HG02642 (cell line): ENCODE measurements at regions not wholly inside any gene's neighbourhood (a gene's known extent, or its start where the extent isn't known, plus 50 kb on each side); places are given as distances from the start of the nearest gene placed in this dataset.

ENCODE experiments used
- ATAC-seq: cut with Tn5 transposase; IDR thresholded peaks from one replicate; pipeline ENCODE4 v1.9.1; 2021; ENCODE audit warnings: mild to moderate bottlenecking; ENCODE audit not compliant: unreplicated experiment, poor library complexity

DNA sequence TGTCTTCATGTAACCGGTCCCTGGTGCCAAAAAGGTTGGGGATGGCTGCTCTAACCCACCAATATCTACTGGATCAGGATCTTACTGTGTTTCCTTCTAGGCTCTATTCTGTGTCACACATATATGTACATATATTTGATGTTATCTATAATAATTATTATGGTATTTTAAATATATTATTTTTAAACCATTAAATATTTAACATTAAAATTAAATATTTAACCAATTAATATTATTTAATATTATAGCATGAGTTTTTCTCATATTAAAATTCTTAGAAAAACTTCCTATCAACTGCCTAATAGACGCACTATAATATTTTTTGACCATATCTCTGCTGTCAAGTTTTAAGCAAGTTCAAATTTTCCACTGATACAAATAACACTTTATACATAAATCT is 196.9 kb upstream of the PLET1 start:
- no peak for ATAC-seq

DNA sequence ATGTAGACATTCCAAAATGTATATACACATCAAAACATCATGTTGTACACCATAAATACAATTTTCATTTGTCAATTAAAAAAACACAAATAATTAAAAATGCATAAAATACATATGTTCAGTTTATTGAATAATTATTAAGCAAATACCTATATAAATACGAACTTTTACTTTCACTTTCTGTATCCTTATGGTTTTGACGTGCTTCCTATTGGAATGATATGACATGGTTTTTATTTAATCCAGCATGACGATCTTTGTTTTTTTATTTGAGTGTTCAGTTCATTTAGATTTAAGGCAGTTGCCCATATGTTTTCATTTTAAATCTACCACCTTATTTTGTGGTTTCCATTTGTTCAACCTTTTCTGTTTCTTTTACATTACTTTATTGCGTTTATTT is 198.3 kb upstream of the PLET1 start:
- ATAC-seq = no peak

DNA sequence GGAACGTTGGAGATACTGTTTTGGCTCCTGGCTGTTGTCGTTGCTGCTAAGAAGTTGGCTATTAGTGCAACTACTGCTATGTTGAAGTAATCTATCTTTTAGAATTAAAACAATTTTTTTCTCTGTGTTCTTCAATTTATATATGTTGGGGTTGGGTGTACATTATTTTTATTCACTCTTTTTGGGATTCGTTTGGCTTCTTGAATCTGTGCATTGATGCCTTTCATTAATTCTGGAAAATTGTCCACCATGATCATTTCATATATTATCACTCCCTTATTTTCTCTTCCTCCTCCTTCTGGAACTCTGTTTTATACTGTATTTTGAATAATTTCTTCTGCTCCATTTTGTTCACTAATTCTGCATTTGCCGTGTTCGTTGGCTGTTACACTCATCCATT is 199.5 kb upstream of the PLET1 start:
- no peak for ATAC-seq

DNA sequence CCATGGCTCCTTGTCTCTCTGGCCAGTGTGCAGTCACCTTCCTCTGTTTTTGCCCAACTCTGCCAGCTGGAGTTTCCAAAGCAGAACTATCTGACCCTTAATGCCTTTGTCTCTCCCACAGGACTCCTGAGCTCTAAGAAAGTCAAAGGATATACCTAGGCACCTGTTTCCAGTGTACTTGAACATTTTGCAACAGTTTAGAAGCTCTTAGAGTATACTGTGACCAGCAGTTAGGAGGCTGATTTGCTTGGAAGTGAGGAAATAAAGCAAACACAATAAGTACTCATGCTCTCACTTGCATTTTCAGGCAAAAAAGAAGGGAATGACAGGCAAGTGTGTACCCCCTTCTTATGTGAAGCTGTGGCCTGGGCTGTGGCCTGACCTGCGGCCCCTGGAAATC is 204.3 kb upstream of the PLET1 start:
- no peak for ATAC-seq

DNA sequence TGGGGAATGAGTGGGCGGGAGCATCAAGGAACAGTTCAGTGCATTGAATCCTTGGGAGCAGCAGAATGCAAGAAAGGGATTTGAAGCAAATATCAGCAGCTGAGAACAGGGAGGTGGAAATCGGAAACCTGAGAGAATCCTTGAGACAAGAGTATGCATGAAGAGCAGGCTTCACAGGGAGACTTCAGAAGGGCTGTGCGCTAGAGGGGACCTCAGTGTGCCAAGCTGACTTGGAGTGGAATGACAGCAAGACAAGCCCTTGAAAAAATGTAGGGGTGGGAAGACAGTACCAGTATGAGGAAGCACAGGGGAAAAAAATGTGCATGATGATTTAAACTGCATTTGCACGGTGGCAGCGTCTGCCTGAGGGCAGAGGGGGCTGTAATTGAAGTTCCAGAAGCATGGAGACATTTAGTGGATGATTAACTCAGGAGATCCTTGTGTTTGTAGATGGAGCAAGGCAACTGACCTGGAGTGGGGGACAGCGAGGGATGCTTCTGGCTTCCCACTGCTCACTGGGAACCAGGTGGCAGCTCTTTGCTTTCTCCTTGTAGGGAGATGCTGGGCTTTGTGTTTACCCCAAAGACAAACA is 204.9 kb upstream of the PLET1 start:
- no peak for ATAC-seq

DNA sequence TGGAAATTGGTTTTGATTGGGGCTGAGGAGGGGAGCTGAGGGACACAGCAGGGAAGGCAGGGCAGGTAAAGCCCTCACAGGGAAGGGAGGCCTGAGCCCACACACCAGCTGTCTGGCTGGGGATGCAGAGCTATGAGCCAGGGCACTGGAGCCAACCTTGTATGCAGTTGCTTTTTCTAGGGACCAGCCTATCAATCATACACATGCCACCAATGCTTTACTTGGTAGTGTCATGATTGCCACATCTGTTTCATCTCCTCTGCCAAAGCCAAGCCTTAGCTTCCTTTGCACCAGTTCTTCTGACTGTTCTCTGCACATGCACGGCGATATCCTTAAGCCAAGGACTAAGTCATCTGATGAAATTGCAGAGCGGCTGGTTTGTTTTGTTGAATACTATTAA is 207.1 kb upstream of the PLET1 start:
- no peak for ATAC-seq

DNA sequence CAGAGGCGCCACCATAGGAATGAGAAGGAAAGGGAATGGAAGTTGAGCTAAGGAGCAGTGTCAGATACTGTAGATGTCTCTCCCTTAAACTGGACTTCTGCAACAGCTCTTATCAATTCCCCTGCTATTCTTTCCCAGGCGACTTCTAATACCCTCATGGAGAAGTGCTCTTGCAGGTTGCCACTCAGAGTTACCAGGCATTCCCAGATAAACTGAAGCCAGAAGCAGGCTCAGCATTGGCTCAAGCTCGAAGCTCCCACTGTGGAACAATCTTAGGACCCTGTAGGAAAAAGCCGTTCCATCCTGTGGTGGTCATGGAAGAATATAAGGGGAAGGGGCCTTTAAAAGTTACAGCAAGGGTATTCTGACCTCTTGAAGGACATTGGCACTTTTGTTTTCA is 208.7 kb upstream of the PLET1 start:
- no peak for ATAC-seq

DNA sequence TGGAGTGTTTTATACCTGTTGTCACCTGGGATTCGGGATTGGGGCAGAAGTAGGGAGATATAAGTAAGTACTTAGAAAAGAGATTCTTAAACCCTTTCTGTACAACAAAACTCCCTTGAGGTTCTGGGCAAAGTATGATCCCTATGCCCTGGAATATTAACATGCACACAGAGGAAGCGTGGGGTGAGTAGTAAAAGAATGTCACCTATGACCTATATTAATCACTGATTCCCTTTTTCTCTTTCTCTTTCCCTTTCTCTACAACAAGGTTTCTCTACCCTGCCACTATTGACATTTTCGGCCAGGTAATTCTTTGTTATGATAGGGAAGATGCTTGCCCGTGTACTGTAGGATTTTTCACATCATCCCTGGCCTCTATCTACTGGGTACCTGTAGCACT is 209.7 kb upstream of the PLET1 start:
- ATAC-seq = no peak

DNA sequence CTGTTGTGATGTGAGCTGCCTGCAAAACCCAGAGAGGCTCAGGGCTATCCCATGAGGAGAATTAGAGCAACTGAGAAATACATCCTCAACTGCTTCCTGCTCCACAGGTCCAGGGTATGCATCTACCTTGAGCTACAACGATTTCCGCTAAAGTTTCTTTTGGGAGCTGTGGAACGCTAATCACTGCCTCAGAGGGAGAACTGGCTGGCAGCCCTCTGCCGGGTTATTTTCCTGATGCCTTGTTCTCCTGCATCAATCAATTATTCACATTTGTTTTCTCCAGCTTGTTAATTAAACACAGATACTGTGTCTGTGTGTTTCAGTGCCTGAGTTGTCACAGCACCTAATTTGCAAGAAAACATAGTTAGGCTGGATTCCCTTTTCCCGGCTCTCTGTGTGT is 211.1 kb upstream of the PLET1 start:
- no peak for ATAC-seq

DNA sequence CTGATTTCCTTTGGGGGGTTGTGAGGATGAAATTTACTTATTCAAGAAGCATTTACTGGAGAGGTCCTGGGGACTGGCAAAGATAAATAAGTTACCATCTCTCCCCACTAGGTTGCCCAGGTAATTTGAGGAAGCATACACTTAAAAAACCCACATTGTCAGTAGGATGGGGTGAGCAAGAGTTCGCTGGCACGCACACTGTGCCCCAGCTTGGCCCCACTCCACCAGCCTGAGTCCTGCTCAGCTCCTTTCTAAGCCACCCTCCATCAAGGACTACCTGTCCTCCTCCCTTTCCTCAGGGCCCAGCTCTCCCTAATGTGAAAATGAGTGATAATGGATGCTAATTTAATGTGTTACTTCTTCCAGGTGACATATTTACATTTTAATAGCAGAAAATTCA is 216.5 kb upstream of the PLET1 start:
- ATAC-seq = no peak

DNA sequence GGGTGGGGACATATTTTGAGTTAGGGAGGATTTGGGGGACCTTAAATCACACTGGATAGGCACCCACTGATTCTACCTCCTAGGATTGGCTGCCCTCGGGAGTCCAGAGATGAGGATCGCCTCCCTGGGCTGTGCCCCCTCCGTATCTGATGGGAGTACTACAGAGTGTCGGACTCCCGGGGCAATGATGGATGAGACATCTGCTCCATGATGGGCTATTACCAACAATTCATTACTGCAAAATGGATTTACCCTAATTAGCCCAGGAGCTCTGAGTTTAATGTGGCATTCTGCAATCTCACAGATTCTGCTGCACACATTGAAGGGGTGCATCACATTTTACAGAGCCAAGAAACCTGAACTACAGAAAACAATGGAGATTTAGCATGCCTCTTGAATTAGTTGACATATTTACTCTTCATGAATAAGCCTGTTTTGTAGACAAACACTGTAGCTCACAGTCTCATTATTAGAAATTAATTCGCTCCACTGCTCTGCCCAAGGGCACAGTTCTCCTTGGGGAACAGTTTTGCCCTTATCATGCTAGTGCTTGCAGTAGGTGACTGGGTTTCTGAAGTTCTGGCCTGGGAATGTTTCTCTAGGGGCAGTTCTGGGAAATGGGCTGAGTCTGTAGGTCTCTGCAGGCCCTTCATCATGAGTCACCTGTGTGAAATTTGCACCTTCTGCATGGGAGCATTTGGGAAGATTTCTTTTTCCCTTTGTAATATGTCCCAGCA is 217.1 kb upstream of the PLET1 start:
- ATAC-seq = no peak

DNA sequence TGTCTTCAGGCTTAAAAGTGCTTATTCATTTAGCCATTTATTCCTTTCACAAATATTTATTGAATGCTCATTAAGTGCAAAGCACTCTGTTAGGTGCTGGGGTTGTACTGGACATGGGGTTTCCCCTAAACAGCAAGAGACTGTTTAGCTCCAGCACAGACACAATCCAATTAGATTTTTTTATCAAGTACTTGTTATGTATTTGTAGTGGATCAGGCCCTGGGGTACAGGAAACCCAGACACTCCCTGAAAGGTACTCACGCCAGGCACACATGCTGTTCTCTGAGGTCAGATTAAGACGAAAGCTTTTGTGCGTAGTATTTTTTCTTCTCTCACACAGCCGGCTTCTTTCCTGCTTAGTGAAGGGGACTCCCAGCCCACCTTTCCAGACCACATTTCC is 218.1 kb upstream of the PLET1 start:
- no peak for ATAC-seq

DNA sequence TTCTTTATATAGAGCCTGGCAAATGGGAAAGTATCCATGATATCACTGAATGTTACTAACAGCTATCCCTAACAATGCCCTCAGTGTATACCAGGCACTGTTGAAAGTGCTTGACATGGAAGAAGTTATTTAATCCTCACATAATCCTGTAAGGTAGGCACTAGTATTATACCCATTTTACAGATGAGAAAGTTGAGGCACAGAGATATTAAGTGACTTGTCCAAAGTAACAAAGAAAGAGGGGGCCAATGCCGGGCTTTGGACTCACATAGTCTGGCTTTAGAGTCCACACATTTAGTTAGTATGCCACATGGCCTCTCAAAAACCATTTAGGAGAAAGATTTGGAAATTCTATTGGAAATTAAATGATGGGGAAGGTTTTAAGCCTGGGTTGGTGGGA is 220.8 kb upstream of the PLET1 start:
- no peak for ATAC-seq

DNA sequence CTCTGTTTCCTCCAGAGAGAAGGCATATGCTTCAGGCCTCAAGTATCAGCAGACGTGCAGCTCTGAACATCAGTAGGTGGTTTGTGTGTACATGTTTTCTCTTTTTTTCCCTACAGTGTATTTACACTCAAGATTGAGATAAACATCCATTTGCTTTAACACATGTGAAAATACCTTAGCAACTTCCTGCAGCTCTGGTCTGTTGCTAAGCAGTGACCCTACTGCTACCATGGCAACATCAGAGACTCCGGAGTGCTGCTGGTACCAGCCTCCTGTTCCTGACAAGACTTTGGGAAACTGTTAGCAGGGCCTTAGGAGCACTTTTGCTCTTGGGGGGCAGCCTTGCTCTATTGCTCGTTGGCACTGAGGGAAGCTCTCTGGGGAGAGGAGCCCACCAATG is 221.2 kb upstream of the PLET1 start:
- no peak for ATAC-seq

DNA sequence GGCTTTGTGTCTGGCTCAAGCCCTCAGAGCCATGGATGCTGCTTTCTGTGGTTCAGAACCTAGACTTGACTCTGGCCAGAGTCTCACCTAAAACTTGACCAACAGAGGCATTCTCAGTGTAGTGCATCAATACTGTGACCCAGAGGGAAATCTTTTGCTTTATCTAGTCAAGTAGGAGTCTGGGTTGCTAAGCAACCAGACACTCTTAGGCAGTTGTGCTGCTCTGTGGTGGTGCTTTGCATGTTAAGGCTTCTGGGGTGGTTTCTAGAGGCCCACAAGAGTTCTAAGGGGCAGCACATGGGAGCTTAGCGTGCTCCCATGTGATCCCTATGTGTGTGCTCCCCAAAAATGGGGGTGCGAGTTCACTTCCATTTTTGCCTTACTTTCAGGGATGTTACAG is 224.6 kb upstream of the PLET1 start:
- ATAC-seq = no peak

DNA sequence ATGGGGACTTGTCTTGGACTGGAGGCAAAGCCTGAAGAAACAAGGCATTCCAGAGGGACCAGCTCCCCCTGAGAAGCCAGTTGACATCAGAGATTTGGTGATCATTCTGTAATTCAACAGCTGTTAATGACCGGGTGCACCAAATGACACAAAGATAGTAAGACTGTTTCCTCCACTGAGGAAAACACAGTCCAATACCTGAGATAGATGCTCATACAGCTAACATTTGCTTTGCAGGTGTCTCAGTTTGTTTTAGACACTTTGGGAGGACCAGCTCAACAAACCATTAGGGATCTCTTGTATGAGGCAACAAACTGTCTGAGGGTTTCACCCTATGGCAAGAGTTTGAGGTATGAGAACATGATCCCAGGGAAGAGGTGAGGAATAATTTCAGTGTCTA is 237.2 kb upstream of the PLET1 start:
- ATAC-seq = no peak

DNA sequence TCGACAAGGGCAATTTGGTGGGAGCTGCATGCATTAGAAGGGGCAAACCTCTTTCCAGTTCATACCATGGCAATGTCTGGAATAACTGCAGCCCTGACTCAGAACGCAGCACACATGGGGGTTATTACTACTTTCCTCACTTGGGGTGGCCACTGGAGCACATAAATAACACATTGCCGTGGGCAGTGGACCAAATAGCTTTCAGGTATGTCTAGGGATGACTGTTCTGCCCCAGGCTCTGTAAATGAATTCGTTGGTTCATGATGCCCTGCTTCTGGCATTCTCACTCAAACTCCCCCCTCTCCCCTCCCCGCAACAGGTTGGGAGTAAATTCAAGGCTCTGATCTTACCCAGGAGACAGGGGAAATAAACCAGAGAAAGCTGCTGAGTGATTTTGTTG is 238.0 kb upstream of the PLET1 start:
- ATAC-seq = no peak

DNA sequence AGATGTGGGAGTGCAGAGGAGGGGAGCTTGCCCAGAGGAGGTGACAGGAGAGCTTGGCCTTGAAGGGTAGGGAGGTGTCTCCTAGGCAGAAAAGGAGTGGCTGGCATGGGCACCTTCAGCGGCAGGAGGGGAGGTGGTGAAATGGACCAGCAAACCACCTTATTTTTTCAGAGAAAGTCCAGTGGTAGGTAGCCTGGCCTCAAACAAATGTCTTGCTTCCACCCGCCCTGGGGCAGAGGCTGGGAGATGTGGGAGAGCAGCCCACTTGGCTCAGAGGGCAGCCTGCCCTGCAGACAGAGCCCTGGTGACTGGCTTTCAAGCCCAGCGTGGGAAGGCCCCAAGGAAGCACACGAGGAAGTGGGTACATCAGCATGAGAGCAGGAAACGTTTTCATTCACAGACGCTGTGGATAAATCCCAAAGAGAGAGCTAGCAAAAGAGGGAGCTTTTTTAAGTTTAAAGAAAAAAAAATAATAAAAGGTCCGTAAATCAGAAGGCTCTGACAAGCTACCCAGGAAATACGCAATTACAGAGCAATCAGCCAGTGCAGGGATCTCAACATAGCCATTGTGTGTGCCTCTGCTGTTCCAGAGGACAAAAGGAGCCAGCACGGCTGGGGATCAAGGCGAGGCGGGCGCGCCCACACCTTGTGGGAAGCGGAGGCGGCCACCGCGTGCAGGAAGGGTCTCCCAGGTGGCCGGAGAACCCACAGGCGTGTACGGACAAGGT is 238.7 kb upstream of the PLET1 start:
- ATAC-seq = no peak

DNA sequence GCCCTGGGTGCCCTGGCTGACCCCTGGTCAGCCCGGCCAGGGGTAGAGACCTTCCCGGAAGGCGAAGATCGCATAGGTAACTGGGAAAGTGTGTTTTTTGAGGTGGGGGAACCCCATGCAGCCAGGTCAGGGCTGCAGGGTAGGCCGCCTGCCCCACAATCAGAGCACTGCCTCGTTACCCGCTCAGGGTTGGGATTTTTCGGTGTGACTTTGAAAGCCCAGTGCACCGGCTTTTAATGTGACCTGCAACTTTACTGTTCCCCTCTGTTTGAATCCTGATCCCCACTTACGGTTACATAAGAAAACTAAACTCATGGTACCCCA is 239.2 kb upstream of the PLET1 start:
- no peak for ATAC-seq

DNA sequence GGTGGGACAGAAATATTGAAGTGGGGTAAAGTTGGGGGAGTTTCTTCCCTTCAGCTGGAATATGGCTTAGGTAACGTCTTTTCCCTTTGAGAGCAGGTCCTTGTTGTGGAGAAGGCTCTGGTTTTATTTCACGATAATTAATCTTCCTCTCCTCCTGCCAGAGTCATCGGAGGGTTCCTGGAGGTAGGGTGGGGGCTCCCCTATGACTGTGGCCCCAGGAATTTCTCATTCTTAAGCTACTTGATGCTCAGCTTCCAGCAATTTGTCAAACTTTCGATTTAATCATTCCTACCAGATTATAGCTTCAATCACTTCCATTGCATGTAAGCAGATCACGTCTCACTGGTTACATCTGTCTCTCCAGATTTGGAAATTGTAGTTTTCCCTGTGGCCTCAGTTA is 242.8 kb upstream of the PLET1 start:
- ATAC-seq = no peak

DNA sequence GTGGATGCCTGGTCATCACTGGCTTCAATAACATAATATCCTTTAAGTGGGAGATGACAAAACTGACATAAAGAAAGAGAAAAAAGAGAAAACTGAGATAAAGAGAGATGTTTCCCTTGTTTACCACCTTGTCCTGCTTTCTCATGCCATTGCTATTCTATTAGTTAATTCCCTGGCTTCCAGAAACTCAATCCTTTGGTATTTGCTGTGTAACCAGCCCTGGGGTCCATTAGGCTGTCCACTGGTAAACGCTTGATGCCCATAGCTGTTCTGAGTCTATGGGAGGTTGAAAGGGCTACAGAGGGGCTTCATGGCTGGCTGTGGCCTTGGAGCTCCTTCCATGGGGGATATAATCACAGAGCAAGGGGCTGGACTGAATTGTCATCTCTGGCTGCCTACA is 243.4 kb upstream of the PLET1 start:
- no peak for ATAC-seq

DNA sequence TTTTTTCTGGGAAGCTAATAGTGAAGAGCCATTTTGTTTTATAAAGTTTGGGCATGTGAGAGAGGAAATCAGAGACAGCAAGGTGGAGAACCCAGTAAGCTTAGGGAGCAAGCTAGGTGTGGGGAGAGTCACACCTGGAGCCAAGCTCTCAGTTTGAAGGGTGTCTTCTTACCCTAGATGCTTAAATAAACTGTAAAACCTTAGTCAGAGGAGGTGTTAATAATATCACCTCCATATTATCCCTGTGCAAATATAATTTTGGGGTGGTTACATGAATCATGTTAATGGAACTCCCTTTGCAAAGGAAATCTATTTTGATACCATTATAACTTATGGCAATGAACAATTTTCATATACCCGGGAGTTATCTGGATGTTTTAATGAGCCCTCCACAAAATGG is 246.2 kb upstream of the PLET1 start:
- ATAC-seq = no peak
